DMS153 treated with DMSO at 0.1 percent for 48 hours (cell line): ENCODE measurements at regions not wholly inside any gene's neighbourhood (a gene's known extent, or its start where the extent isn't known, plus 50 kb on each side); places are given as distances from the start of the nearest gene placed in this dataset.
A peak's percentile ranks its signal among the peaks of the same experiment; 100 is the strongest.
"Not testable (repeated sequence)": the region's sequence is repeated elsewhere in the genome, so short reads cannot be mapped to it uniquely, and the experiment has no call there.

Experiments used
- DNase-seq: peaks from one replicate; lab custom pipeline; 2025; ENCODE audit not compliant: unreplicated experiment; lab: John Stamatoyannopoulos, UW

DNA sequence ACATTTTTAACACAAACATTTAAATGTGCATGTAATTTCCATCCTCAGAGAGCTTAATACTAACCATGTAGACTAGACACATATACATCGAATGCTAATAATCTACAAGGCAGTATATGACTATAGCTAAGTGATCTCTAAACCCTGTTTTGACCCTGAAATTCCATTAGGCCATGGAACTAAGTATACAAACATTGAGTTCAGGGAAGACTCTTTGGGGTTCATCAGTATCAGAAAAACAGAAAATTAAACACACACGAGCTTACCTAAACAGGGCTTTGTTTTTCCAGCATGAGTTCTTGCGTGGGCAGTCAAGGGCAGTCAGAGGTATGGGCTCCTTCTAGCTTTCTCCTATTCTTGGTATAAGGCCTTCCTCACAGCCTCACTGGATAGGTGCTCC, 106.0 kb upstream of the COPS8 start:
- DNase-seq: no peak

DNA sequence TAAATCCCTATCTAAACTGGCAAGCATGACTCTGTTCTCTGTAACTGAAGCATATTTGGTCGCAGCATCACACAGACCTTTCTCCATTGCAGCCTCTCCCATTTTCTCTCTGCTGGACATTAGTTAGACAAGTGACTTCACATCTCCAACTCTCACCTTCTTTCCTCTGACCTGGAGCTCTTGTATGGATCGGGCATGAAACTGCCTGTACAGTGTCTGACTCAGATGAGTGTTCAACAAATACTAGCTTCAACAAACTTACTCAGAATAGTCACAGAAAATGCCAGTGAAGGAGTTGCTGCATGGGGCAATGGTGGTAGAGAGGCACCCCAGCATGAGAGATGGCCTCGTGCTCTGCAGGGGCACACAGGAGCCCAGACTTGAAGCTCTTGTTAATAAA, 104.7 kb upstream of the COPS8 start:
- DNase-seq: no peak

DNA sequence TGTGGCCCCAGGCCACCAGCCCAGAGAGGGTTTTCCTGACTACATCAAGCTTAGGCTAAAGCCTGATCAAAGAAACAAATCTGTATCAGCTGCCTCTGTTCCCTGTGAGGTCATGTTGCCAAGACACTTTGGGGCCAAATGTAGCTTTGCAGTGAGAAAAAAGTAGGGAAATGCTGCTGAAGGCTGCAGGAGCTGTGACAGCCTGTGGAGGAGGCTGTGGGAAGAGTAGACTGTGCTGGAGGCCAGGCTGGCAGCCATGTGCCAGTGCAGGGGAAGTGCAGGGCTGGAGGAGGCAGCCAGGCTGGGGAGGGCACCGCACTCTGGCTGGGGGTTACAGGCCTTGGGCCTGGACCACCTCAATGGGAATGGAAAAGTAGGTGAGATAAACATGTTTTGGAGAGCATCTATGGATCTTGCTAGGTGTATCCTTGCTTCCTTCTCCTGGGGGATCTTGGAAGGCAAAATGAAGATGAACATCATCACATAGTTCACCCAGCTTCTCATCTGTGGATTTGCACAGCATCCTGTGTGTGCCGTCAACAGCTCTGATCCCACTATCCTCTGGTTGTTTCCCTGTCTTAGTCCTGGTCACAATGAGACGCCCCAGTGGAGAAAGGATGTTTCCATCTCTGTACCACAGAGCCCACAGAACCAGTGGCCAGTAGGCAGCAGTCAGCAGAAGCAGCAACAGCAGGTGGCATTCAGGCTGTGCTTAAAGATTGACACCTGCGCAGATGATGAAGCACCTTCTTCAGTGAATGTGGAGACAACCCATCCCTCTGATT, 103.8 kb upstream of the COPS8 start:
- no peak for DNase-seq

DNA sequence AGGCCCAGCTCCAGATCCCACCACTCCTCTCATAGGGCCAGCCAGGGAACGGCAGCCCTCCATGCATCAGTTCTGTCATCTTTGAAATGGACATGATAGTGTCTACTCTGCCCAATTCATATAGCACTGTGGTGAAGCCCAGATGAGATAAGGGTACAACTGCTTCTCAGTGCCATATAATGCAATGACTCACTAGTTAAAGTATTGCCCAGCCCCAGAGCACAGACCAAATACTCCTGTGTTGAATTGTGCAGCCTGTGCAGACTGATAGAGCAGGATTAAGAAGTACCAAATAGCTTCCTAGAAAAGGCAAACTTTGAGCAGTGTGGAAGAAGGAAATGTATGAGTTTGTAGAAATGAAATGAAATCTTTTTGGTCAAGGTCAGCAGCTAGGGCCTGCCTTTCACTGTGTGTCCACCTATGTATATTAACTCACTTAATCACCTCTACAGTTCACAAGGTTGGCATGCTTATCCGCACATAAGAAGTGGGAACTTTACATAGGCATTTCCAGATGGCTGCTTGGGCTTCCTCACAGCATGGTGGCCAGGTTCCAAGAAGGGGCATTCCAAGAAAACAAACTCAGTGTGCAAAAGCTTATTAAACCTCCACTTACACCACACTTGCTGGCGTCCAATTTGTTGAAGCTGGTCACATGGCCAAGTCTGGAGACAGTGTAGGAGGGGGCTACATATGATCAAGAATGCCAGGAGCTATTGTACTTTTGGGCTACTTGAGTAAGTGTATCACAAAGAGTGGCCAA, 102.8 kb upstream of the COPS8 start:
- DNase-seq: no peak

DNA sequence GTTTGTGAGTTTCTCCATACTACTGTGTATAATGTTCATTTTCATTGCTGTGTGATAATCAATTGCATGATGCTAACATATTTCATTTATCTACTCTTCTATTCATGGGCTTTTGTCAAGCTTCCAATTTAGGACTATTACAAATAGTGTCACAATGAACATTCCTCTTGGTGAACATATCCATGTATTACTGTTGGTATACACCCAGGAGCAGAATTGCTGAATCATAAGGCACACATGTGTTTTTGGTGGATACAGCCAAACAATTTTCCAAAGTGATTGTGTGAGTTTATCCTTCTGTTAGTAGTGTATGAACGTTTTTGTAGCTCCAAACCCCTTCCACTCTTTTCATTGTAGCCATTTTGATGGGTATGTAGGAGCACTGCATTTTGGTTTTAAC, 101.6 kb upstream of the COPS8 start:
- no peak for DNase-seq

DNA sequence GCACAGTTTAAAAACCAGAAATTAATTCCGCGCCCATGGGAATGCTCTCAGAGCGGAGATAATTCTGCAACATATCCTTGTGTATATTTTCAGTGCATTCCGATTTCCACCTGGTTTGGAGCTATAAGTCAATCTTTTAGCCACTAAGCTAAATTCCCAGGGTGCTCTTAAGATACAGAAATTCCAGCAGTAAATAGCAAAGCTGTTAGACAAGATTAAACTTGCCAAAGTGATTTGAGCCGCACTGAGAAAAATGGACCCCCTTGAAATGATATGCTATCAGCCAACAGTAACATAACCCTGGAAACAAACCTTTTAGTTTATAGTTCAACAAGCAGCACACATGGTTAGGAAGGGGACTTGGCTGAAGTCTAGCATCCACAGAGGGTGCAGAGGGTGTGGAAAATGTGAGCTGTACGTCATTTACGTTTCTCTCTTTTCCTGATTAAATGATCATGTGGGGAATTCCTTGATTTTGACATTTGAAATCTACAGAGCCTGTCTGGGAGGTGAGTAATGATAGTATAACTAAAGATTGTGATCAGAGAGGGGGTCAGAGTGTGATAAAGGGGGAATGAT, 99.8 kb upstream of the COPS8 start:
- DNase-seq: peak; percentile 26

DNA sequence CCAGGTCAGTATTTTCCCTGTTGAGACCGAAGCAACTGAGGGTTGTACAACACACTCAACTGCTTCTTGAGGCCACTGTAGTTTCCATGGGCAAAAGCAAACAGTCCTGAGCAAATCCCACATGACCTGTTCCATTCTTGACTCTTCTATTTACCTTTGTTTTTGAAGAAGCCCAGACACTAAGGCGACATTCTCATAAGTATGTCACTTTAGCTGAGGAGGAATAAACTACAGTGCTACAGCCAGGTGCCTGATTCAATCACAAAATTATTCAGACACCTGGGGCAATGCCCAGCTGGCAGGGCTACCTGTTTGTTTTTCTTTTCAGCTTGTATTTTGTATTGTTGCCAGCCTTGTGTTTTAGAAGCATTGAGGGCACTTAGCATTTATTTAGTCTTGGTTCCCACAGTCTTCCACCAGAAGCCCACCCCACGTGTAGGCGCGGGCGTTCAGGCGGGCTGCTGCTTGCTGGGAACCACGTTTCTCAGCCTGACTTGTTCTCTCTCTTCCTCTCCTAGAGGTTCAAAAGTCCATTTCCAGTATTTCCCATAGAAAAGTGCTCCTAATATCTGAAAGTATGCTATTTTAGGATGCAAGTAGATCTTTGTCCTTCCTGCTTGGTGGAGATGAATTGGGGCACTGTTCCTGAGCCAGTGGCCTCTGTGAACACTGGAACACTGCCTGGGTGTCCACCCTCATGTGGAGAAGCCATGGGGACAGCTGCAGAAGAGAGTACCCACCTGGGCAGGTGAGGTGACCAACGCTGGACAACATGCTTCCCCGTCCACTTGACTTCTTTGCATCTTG, 99.0 kb upstream of the COPS8 start:
- peak; percentile 76 for DNase-seq

DNA sequence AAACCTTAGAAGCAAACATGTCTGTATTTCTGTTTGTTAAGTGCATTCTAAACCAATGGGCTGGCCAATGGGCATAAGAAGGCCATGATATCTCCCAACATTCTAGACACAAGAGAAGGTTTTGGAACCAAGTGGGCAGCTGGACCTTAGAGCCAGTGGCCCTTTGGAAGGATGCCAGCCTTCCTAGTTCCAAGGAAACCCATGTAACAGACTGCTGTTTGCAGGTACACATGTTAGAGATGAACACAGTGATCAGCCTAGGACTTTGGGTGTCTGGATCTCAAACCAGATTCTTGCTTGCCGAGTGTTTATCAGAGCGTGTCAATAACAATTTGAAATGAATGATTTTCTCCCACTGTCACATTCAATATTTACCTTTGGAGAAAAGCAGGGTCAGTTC, 97.5 kb upstream of the COPS8 start:
- DNase-seq: no peak

DNA sequence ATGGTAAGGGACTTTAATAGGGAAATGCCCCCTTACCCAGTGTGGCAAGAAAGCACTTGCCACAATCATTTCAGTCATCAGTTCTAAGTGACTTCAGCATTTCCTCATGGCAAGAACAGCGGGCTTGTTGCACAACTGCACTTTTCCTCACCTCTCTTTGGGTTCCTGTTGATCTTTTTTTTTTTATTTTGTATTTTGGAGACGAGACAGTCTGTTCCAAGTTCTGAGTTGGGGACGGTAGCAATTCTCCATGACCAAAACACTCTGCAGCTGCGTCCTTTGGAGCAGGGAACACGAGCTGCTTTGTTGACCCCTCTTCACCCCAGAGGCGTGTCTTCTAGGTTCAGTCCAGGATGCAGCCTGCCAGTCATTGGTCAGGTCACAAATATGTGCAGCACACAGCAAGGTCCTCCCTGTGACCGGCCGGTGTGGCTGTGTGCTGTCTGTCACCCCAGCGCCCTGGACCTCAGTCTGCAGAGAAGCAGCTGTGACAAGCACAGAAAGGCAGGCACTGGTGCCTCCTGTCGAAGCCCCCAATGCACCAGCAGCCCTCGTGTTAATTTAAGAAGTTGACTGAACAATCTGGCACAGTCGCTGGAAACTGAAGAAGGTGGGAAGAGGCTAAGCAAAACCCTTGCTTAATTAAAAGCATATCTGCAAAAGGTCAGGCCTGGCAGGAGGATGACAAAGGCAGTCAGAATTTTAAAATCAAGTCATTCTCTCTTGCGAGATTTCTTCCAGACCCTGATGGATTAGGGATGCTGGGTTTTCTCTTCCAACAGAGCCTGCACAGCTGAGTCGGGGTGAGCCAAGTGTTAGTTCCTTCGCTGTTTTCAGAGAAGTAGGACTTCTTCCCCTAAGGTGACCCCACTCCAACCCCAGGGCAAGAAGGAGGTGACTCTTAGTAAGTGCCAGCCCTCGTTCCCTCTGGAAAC, 96.7 kb upstream of the COPS8 start:
- DNase-seq: no peak

DNA sequence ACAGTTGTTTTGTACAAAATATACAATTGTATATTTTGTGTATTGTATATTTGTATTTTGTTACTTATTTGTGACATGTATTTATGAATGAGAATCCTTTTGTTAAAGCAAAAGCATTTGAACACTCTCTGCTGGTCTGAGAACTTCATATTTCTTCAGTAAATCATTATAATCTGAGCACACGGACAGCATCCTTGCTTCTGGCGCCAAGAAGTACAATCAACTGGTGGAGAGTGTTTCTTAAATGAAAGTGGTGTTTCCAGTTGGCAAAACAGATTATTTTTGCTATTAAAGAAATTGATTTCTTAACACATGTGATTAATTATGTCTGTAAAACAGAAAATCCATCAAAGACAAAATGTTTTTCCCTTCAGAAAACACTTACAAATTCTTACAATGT, 95.1 kb upstream of the COPS8 start:
- no peak for DNase-seq

DNA sequence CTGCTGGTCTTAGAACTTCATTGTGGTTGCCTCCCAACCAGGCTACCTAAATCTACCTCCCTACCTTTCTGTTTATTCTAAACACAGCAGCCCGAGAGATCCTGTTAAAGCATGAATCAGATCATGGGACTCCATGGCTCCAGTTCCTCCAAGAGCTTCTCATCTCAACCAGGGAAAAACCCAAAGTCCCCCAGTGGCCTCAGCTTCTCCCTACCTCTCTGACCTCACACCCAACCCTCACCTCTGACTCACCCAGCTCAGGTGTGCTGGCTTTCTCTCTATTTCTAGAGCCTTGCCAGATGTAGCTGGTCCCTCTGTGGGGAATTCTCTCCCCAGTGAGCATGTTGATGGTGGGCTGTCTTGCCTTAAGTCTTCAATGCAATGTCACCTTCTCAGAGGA, 93.8 kb upstream of the COPS8 start:
- no peak for DNase-seq

DNA sequence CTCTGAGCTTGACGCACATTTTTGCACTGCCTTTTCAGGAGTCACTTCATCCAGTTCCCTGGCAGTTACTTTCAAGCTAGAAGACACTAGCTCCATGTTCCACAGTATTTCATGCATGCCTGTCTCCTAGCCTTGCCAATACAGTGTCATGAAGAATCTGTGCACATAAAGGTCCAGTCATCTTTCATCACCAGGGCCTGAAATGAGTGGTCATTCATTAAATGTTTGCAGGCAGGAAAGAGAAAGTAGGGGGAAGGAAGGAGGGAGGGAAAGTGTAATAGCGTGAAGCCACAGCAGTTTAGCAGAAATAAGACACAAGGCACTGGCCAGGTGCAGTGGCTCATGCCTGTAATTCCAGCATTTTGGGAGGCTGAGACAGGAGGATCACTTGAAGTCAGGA, 92.4 kb upstream of the COPS8 start:
- no peak for DNase-seq

DNA sequence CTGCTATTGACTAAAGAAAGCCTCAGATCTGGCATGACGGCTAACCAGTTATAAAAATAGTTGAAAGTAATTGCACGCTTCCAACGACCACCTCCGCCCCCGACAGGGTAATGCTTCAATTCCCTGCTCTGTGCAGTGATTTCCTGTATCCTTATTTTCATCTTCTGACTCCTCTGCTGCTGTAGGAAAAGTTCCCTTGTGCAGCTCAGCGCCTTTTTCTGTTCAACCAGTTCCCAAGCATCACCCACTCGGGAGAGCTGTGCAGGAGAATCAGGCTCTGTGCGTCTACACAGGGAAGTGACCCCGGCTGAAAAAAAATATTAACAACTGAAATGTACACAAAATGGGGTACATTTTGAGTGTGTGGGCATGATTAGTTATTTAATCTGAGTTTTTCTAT, 91.3 kb upstream of the COPS8 start:
- DNase-seq: no peak

DNA sequence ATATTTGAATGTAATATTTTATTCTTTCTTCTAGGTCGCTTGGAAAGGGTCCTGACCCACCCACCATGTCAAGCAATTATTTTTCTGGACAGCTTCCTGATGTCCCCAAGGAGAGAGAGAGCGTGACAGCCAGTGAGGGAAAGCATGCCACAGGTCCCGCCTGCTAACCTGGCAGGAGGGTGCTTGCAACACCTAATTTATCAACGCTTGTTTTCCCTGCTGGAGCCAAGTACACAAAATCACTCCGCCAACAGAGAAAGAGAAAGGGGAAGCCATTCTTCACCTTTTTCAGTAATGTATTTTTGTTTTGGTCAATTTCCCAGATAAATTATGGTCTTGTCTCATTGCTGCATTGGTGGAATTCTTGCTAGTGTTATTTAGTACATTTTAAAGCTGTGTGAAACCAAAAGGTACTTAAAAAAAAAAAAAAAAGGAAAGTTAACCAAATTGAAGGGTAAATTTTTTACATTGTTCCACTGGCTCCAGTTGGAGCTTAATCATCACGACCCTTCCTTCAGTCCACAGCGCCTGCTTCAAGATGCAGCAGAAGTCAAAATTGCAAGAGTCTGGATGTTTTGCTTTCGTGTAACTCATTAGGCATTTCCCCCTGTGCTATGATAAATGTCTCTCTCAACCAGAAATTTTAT, 88.5 kb upstream of the COPS8 start:
- DNase-seq: no peak

DNA sequence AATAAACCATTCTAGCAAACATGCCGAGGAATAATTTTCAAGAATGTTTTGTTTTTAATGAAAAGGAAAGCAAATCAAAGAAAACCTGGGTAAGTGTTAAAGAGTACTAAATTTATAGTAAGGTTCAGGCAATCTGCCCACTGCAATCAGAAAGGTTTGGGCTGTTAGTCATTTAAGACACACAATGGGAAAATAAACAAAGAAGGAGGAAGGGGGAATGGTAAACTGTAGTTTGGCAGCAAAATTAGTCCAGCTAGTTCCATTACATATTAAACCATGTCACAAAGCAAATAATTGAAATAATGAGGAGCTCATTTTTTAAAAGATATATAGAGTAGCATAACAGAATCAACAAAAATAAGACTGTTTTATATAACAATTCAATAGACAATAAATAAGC, 87.5 kb upstream of the COPS8 start:
- DNase-seq: peak; percentile 77

DNA sequence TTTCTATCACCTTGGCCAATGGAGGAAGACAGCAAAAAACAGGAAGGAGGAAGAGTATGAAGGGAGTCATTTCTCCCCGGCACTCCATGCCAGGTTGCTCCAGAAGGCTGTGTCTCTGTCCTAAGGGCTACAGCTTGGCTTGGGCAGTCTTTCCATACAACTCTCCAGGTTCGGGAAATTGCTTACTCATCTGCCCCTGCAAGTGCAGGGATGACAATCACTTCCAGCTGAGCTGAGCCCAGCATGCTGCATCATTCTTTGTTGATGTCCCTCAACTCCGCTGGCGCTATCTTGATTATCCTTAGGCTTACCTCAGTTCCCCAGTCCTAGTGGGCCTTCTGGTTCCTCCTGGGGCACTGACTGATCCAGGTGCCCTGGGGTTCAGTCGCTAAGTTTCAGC, 86.9 kb upstream of the COPS8 start:
- DNase-seq: peak; percentile 68

DNA sequence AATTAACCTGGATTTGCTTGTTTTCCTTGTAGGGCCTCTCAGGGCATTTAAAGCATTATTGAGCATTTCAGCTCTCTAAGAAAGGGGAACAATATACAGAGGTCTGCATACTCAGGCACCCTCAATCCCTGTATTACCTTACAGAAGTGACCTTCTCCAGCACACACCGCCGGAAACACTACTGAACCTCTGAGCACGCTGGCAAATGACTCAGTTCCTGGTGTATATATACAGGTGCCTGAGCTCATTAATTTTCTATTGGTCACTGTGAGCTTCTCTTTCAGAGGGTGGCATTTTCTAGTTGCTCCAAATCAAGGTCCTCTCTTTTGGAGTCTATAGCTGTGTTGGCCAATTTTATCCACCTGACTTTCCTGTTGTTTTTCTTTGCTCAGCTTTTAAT, 85.2 kb upstream of the COPS8 start:
- DNase-seq: no peak

DNA sequence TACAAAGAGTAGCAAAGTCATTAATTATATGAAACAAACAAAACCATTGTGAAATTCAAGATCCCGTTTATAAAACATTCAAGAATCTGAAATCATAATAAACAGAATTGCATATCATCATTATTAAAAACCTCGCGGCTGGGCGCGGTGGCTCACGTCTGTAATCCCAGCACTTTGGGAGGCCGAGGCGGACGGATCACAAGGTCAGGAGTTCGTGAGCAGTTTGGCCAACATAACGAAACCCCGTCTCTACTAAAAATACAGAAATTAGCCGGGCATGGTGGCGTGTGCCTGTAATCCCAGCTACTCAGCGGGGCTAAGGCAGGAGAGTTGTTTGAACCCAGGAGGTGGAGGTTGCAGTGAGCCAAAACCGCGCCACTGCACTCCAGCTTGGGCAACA, 80.3 kb upstream of the COPS8 start:
- DNase-seq: not testable (repeated sequence)

DNA sequence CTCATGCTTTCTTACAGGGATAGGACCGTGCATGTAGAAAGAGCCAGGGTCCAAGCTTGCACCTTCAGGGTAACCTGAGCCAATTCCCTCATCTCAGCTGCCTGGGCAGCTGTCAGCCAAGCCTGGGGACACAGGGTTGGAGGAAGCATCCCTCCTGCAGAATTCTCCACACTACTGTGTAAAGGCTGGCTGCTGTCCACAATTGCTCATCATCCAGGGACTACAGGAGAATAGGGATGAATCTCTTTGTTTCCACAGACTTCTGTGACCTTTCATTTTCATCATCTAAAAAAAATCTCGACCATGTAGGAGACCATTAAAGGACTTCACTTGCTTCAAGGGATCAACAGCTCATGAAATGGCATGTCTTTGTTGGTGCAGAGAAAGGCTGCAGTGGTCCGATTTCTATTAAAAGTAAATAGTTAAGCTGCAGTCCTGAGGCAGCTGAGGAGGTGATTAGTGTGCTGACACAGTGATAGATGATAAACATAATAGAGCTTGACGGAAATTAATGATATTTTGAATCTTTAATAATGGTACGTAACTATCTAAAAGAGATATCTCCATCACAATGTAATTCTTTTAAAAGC, 74.4 kb upstream of the COPS8 start:
- no peak for DNase-seq

DNA sequence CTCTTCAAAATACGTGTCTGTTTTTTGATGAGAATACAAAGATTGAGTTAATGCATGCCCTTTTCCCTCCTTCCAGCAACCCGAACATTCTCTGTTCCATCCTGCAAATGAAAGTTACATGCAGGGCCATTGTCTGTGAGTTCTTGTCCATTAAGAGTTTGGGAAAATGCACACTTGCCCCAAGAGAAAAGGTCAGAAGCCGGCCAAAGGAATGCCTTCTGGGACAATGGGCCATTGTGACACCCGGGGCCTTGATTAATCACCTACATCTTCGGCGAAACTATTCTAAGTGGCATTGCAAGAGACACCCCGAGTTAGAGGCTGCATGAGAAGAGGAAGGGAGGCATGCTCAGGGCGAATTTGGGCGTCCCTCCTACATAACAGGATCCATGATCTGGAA, 73.7 kb upstream of the COPS8 start:
- no peak for DNase-seq
